ENCODE measurements at regions not wholly inside any gene's neighbourhood (a gene's known extent, or its start where the extent isn't known, plus 50 kb on each side); places are given as distances from the start of the nearest gene placed in this dataset.

DNA sequence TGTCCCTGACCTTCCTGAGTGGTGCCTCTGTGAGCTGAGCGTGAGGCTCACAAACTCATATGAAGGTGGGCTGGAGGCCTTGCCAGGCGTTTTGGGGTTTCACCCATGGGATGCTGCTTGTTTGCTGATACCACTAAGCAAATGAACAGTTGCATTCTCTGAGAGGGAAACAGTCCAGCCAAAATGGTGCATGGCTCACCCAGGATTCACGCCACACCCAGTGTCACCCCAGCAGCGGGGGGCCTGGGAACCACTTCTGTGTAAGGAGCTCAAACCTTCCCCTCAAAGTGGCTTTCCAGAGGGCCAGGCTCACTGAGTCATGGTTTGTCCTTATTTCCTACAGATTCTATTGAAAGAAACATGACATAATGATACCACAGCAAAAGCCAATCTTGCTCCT lies 928.1 kb downstream of the TBC1D22A start:
- Histone ChIP-seq H3K36me3 (ENCODE audit: control insufficient read depth in 2 of 2, insufficient read depth in 1 of 2, low read length in 2 of 2) (no peaks in the 10 kb centered on the region), H3K9me3 (ENCODE audit: control insufficient read depth, insufficient read depth, low read depth, low read length) (no peaks in the 10 kb centered on the region), H3K4me3 (ENCODE audit: low read depth, low read length) (no peak overlapping the region), H3K27ac (ENCODE audit: extremely low read depth, low read depth, low read length) (no peak overlapping the region), H3K4me1 (ENCODE audit: control insufficient read depth, insufficient read depth, low read length) (no peaks in the 10 kb centered on the region)
- CTCF ChIA-PET: no interaction called here
- POLR2A ChIA-PET: no interaction called here
- no peak for TF ChIP-seq ZNF248 (tag by site-specific recombination; IDR thresholded peaks at IDR 0.05)
- TF ChIP-seq ZNF169 (tag by site-specific recombination; IDR thresholded peaks at IDR 0.05): no peak
- TF ChIP-seq, protein P1, sequence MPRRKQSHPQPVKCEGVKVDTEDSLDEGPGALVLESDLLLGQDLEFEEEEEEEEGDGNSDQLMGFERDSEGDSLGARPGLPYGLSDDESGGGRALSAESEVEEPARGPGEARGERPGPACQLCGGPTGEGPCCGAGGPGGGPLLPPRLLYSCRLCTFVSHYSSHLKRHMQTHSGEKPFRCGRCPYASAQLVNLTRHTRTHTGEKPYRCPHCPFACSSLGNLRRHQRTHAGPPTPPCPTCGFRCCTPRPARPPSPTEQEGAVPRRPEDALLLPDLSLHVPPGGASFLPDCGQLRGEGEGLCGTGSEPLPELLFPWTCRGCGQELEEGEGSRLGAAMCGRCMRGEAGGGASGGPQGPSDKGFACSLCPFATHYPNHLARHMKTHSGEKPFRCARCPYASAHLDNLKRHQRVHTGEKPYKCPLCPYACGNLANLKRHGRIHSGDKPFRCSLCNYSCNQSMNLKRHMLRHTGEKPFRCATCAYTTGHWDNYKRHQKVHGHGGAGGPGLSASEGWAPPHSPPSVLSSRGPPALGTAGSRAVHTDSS (tag by site-specific recombination; IDR thresholded peaks at IDR 0.05): no peak
- no peak for TF ChIP-seq KLF7 (tag by site-specific recombination; IDR thresholded peaks at IDR 0.05; ENCODE audit: borderline replicate concordance)
- no peak for TF ChIP-seq ZNF654 (tag by site-specific recombination; IDR thresholded peaks at IDR 0.05; ENCODE audit: low read depth)
- no peak for TF ChIP-seq ZNF223 (tag by site-specific recombination; IDR thresholded peaks at IDR 0.05)
- no peak for TF ChIP-seq MEIS1 (CRISPR knock-in tag; IDR thresholded peaks at IDR 0.05; ENCODE audit: borderline replicate concordance)
- no peak for TF ChIP-seq ZIC2 (tag by site-specific recombination; IDR thresholded peaks at IDR 0.05)
- TF ChIP-seq, protein P2, sequence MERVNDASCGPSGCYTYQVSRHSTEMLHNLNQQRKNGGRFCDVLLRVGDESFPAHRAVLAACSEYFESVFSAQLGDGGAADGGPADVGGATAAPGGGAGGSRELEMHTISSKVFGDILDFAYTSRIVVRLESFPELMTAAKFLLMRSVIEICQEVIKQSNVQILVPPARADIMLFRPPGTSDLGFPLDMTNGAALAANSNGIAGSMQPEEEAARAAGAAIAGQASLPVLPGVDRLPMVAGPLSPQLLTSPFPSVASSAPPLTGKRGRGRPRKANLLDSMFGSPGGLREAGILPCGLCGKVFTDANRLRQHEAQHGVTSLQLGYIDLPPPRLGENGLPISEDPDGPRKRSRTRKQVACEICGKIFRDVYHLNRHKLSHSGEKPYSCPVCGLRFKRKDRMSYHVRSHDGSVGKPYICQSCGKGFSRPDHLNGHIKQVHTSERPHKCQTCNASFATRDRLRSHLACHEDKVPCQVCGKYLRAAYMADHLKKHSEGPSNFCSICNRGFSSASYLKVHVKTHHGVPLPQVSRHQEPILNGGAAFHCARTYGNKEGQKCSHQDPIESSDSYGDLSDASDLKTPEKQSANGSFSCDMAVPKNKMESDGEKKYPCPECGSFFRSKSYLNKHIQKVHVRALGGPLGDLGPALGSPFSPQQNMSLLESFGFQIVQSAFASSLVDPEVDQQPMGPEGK (tag by site-specific recombination; IDR thresholded peaks at IDR 0.05): no peak
- TF ChIP-seq, protein P3, sequence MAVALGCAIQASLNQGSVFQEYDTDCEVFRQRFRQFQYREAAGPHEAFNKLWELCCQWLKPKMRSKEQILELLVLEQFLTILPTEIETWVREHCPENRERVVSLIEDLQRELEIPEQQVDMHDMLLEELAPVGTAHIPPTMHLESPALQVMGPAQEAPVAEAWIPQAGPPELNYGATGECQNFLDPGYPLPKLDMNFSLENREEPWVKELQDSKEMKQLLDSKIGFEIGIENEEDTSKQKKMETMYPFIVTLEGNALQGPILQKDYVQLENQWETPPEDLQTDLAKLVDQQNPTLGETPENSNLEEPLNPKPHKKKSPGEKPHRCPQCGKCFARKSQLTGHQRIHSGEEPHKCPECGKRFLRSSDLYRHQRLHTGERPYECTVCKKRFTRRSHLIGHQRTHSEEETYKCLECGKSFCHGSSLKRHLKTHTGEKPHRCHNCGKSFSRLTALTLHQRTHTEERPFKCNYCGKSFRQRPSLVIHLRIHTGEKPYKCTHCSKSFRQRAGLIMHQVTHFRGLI (tag by site-specific recombination; IDR thresholded peaks at IDR 0.05): no peak
- TF ChIP-seq ZNF2 (tag by site-specific recombination; IDR thresholded peaks at IDR 0.05): no peak
- TF ChIP-seq, protein P4, sequence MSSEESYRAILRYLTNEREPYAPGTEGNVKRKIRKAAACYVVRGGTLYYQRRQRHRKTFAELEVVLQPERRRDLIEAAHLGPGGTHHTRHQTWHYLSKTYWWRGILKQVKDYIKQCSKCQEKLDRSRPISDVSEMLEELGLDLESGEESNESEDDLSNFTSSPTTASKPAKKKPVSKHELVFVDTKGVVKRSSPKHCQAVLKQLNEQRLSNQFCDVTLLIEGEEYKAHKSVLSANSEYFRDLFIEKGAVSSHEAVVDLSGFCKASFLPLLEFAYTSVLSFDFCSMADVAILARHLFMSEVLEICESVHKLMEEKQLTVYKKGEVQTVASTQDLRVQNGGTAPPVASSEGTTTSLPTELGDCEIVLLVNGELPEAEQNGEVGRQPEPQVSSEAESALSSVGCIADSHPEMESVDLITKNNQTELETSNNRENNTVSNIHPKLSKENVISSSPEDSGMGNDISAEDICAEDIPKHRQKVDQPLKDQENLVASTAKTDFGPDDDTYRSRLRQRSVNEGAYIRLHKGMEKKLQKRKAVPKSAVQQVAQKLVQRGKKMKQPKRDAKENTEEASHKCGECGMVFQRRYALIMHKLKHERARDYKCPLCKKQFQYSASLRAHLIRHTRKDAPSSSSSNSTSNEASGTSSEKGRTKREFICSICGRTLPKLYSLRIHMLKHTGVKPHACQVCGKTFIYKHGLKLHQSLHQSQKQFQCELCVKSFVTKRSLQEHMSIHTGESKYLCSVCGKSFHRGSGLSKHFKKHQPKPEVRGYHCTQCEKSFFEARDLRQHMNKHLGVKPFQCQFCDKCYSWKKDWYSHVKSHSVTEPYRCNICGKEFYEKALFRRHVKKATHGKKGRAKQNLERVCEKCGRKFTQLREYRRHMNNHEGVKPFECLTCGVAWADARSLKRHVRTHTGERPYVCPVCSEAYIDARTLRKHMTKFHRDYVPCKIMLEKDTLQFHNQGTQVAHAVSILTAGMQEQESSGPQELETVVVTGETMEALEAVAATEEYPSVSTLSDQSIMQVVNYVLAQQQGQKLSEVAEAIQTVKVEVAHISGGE (tag by site-specific recombination; conservative IDR thresholded peaks at IDR 0.05; ENCODE audit: low read depth): no peak

DNA sequence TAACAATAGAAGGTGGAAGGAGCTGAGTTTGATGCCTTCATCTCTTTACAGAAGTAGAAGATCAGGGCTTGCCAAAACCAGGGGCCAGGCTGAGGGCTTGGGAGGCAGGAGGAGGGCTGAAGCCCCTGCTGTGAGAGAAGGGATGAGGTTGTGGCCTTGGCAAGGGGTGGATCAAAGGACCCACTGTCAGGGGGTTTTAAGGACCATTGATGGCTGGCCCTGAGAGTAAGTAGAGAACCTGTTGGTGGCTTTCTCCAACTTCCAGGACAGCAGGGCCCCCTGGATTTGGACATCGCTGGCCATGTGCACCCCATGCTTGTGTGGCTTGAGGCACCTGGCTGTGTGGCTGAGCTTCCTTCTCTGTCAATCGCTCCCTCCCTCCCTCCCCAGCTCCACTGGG lies 927.7 kb downstream of the TBC1D22A start:
- Histone ChIP-seq H3K9me3 (ENCODE audit: control insufficient read depth, insufficient read depth, low read depth, low read length) (no peaks in the 10 kb centered on the region), H3K4me1 (ENCODE audit: control insufficient read depth, insufficient read depth, low read length) (no peaks in the 10 kb centered on the region), H3K4me3 (ENCODE audit: low read depth, low read length) (no peak overlapping the region), H3K36me3 (ENCODE audit: control insufficient read depth in 2 of 2, insufficient read depth in 1 of 2, low read length in 2 of 2) (no peaks in the 10 kb centered on the region), H3K27ac (ENCODE audit: extremely low read depth, low read depth, low read length) (no peak overlapping the region)
- ChIA-PET CTCF (no interaction called here), POLR2A (no interaction called here)
- TF ChIP-seq, protein P5, sequence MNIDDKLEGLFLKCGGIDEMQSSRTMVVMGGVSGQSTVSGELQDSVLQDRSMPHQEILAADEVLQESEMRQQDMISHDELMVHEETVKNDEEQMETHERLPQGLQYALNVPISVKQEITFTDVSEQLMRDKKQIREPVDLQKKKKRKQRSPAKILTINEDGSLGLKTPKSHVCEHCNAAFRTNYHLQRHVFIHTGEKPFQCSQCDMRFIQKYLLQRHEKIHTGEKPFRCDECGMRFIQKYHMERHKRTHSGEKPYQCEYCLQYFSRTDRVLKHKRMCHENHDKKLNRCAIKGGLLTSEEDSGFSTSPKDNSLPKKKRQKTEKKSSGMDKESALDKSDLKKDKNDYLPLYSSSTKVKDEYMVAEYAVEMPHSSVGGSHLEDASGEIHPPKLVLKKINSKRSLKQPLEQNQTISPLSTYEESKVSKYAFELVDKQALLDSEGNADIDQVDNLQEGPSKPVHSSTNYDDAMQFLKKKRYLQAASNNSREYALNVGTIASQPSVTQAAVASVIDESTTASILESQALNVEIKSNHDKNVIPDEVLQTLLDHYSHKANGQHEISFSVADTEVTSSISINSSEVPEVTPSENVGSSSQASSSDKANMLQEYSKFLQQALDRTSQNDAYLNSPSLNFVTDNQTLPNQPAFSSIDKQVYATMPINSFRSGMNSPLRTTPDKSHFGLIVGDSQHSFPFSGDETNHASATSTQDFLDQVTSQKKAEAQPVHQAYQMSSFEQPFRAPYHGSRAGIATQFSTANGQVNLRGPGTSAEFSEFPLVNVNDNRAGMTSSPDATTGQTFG (tag by site-specific recombination; IDR thresholded peaks at IDR 0.05; ENCODE audit: borderline replicate concordance): no peak
- TF ChIP-seq ZNF394 (tag by site-specific recombination; IDR thresholded peaks at IDR 0.05; ENCODE audit: borderline replicate concordance) (no peak), YY2 (tag by site-specific recombination; IDR thresholded peaks at IDR 0.05) (no peak), ZBTB21 (tag by site-specific recombination; IDR thresholded peaks at IDR 0.05) (no peak), REPIN1 (tag by site-specific recombination; IDR thresholded peaks at IDR 0.05; ENCODE audit: low read depth) (no peak), ZNF37A (tag by site-specific recombination; IDR thresholded peaks at IDR 0.05) (no peak), ZNF521 (tag by site-specific recombination; IDR thresholded peaks at IDR 0.05) (no peak), ZSCAN16 (tag by site-specific recombination; IDR thresholded peaks at IDR 0.05) (no peak), HOXD13 (CRISPR knock-in tag; IDR thresholded peaks at IDR 0.05; ENCODE audit: borderline replicate concordance) (no peak), ZNF423 (tag by site-specific recombination; IDR thresholded peaks at IDR 0.05) (no peak), IKZF3 (tag by site-specific recombination; IDR thresholded peaks at IDR 0.05) (no peak), ZNF544 (tag by site-specific recombination; IDR thresholded peaks at IDR 0.05) (no peak)
- TF ChIP-seq, protein P6, sequence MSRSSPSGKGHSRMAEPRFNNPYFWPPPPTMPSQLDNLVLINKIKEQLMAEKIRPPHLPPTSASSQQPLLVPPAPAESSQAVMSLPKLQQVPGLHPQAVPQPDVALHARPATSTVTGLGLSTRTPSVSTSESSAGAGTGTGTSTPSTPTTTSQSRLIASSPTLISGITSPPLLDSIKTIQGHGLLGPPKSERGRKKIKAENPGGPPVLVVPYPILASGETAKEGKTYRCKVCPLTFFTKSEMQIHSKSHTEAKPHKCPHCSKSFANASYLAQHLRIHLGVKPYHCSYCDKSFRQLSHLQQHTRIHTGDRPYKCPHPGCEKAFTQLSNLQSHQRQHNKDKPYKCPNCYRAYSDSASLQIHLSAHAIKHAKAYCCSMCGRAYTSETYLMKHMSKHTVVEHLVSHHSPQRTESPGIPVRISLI (tag by site-specific recombination; IDR thresholded peaks at IDR 0.05): no peak
